PC-3 (cell line): ENCODE measurements at regions not wholly inside any gene's neighbourhood (a gene's known extent, or its start where the extent isn't known, plus 50 kb on each side); places are given as distances from the start of the nearest gene placed in this dataset.

ENCODE experiments used
- EZH2phosphoT487 ChIP-seq: fragments of 300-600 bp; sonication (generic); IDR thresholded peaks from 2 replicates; pipeline ENCODE4 v1.6.1; 2018; ENCODE audit warnings: mild to moderate bottlenecking, antibody characterized with exemption, low read length, borderline replicate concordance
- TF ChIP-seq, protein P1 (sequence below): fragments of 300-600 bp; sonication (generic); conservative IDR thresholded peaks from 2 replicates; pipeline ENCODE4 v1.5.1; 2017; ENCODE audit warnings: antibody characterized with exemption, low read depth, mild to moderate bottlenecking, low read length

DNA sequence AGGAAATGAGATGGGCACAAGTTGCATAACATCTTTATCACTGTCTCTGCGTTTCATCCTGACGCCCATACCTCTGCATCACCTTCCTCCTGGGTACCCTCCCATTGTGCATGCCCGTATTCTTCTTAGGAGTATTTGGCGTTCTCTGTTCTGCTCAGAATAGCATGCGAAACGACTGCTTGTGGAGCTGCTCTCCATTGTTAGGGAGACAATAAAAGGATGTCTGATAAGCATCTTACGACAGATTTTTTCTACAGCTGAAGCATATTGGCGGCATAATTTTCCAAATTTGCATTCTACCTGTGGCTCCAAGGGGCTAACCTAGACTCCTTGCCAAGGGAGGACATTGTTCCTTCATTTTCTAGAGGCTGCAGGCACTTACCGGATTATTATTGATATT is 118.6 kb downstream of the EDN1 start:
- TF ChIP-seq, protein P1, sequence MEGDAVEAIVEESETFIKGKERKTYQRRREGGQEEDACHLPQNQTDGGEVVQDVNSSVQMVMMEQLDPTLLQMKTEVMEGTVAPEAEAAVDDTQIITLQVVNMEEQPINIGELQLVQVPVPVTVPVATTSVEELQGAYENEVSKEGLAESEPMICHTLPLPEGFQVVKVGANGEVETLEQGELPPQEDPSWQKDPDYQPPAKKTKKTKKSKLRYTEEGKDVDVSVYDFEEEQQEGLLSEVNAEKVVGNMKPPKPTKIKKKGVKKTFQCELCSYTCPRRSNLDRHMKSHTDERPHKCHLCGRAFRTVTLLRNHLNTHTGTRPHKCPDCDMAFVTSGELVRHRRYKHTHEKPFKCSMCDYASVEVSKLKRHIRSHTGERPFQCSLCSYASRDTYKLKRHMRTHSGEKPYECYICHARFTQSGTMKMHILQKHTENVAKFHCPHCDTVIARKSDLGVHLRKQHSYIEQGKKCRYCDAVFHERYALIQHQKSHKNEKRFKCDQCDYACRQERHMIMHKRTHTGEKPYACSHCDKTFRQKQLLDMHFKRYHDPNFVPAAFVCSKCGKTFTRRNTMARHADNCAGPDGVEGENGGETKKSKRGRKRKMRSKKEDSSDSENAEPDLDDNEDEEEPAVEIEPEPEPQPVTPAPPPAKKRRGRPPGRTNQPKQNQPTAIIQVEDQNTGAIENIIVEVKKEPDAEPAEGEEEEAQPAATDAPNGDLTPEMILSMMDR: no peak
- no peak for TF ChIP-seq EZH2phosphoT487
